ENCODE measurements at regions not wholly inside any gene's neighbourhood (a gene's known extent, or its start where the extent isn't known, plus 50 kb on each side); places are given as distances from the start of the nearest gene placed in this dataset.

GRCh38 chr4:18250564-18250963 lies 229.0 kb upstream of the LCORL start:
- TF ChIP-seq CTCF (IDR thresholded peaks at IDR 0.05) (no peak), POLR2A (IDR thresholded peaks at IDR 0.05) (no peak)
